HUES6 (cell line): ENCODE measurements at regions not wholly inside any gene's neighbourhood (a gene's known extent, or its start where the extent isn't known, plus 50 kb on each side); places are given as distances from the start of the nearest gene placed in this dataset.
"Not testable (repeated sequence)": the region's sequence is repeated elsewhere in the genome, so short reads cannot be mapped to it uniquely, and the experiment has no call there.

ENCODE experiments used
- H3K27ac ChIP-seq: 2 replicates; pipeline ENCODE4 v1.7.0; 2013; ENCODE audit warnings: low read depth, mild to moderate bottlenecking, low read length, inconsistent platforms
- H3K27me3 ChIP-seq: 2 replicates; pipeline ENCODE4 v1.6.1; 2013; ENCODE audit warnings: low read length; ENCODE audit not compliant: control insufficient read depth, insufficient read depth
- H3K36me3 ChIP-seq: 2 replicates; pipeline ENCODE4 v1.6.1; 2013; ENCODE audit warnings: low read length; ENCODE audit not compliant: control insufficient read depth, insufficient read depth
- H3K4me1 ChIP-seq: 2 replicates; pipeline ENCODE4 v1.6.1; 2013; ENCODE audit warnings: low read length; ENCODE audit not compliant: control insufficient read depth, insufficient read depth
- H3K4me3 ChIP-seq: 2 replicates; pipeline ENCODE4 v1.5.1; 2013; ENCODE audit warnings: low read depth, low read length
- H3K9ac ChIP-seq: one replicate; pipeline ENCODE4 v1.6.1; 2013; ENCODE audit warnings: mild to moderate bottlenecking, low read length
- H3K9me3 ChIP-seq: 2 replicates; pipeline ENCODE4 v1.6.1; 2013; ENCODE audit warnings: low read depth, low read length; ENCODE audit not compliant: control insufficient read depth, insufficient read depth

GRCh38 chr20:53652090-53652858 lies 58.6 kb upstream of the ZNF217 start:
- no peak overlapping the region for H3K4me3 ChIP-seq
- H3K27me3 ChIP-seq: no peaks in the 10 kb centered on the region
- H3K36me3 ChIP-seq: no peaks in the 10 kb centered on the region
- peaks cover 20% of the 10 kb centered on the region for H3K4me1 ChIP-seq
- H3K27ac ChIP-seq: no peak overlapping the region
- H3K9ac ChIP-seq: no peak overlapping the region
- no peaks in the 10 kb centered on the region for H3K9me3 ChIP-seq

- not testable (repeated sequence) for H3K27me3 ChIP-seq, H3K9ac ChIP-seq, H3K36me3 ChIP-seq, H3K27ac ChIP-seq, H3K4me3 ChIP-seq, H3K9me3 ChIP-seq
- H3K4me1 ChIP-seq: peaks cover 11% of the 10 kb centered on the region
Observed at GRCh38 chr20:53649493-53649892, 55.9 kb upstream of the ZNF217 start.

- H3K9ac ChIP-seq: no peak overlapping the region
- H3K9me3 ChIP-seq: no peaks in the 10 kb centered on the region
- peaks cover 16% of the 10 kb centered on the region for H3K4me1 ChIP-seq
- no peak overlapping the region for H3K4me3 ChIP-seq
- H3K27ac ChIP-seq: no peak overlapping the region
- H3K27me3 ChIP-seq: no peaks in the 10 kb centered on the region
- no peaks in the 10 kb centered on the region for H3K36me3 ChIP-seq
Observed at GRCh38 chr20:53647286-53647821, 53.7 kb upstream of the ZNF217 start.

- Histone ChIP-seq H3K27me3 (no peaks in the 10 kb centered on the region), H3K36me3 (no peaks in the 10 kb centered on the region), H3K27ac (no peak overlapping the region), H3K4me3 (no peak overlapping the region), H3K9ac (no peak overlapping the region), H3K9me3 (no peaks in the 10 kb centered on the region), H3K4me1 (peaks cover 17% of the 10 kb centered on the region)
Observed at GRCh38 chr20:53646550-53646949, 52.9 kb upstream of the ZNF217 start.

GRCh38 chr20:53645582-53645897 lies 51.9 kb upstream of the ZNF217 start:
- H3K9ac ChIP-seq: no peak overlapping the region
- H3K4me1 ChIP-seq: peaks cover 17% of the 10 kb centered on the region

GRCh38 chr20:53644108-53644507 lies 50.5 kb upstream of the ZNF217 start:
- not testable (repeated sequence) for H3K4me3 ChIP-seq, H3K27me3 ChIP-seq, H3K36me3 ChIP-seq, H3K9ac ChIP-seq, H3K27ac ChIP-seq, H3K9me3 ChIP-seq
- peaks cover 17% of the 10 kb centered on the region for H3K4me1 ChIP-seq

More at GRCh38 chr20:53645582-53645897, 51.9 kb upstream of the ZNF217 start:
- no peaks in the 10 kb centered on the region for H3K27me3 ChIP-seq
- no peak overlapping the region for H3K4me3 ChIP-seq
- H3K36me3 ChIP-seq: no peaks in the 10 kb centered on the region
- no peaks in the 10 kb centered on the region for H3K9me3 ChIP-seq
- no peak overlapping the region for H3K27ac ChIP-seq
